BE2C (cell line): ENCODE measurements at regions not wholly inside any gene's neighbourhood (a gene's known extent, or its start where the extent isn't known, plus 50 kb on each side); places are given as distances from the start of the nearest gene placed in this dataset.
"Not testable (repeated sequence)": the region's sequence is repeated elsewhere in the genome, so short reads cannot be mapped to it uniquely, and the experiment has no call there.

Source experiments
- DNase-seq: peaks from one replicate; pipeline ENCODE4 v3.0.0-alpha.2; 2020
- H3K27me3 ChIP-seq: fragments of 250-450 bp; sonication (Bioruptor Pico); 2 replicates; pipeline ENCODE4 v1.5.1; 2020; ENCODE audit warnings: mild to moderate bottlenecking
- H3K36me3 ChIP-seq: fragments of 250-450 bp; sonication (Bioruptor Pico); 2 replicates; pipeline ENCODE4 v1.5.1; 2020; ENCODE audit warnings: mild to moderate bottlenecking
- H3K4me1 ChIP-seq: fragments of 250-450 bp; sonication (Bioruptor Pico); 2 replicates; pipeline ENCODE4 v1.5.1; 2020
- H3K4me3 ChIP-seq: 2 replicates; pipeline ENCODE4 v1.5.1; 2011; ENCODE audit warnings: low read depth, low read length
- H3K9me3 ChIP-seq: fragments of 250-450 bp; sonication (Bioruptor Pico); 2 replicates; pipeline ENCODE4 v1.5.1; 2020
- CTCF ChIP-seq: IDR thresholded peaks from 2 replicates; pipeline ENCODE4 v1.5.1; 2012; ENCODE audit warnings: mild to moderate bottlenecking, low read depth, low read length

- no peak for DNase-seq
- H3K4me3 ChIP-seq = no peak overlapping the region
- no peaks in the 10 kb centered on the region for H3K27me3 ChIP-seq
- H3K4me1 ChIP-seq = no peaks in the 10 kb centered on the region
- H3K36me3 ChIP-seq = no peaks in the 10 kb centered on the region
- no peak for TF ChIP-seq CTCF
- H3K9me3 ChIP-seq = no peaks in the 10 kb centered on the region
Observed at GRCh38 chrX:46326161-46326560, 219.1 kb downstream of the ZNF674 start.

- DNase-seq = no peak
- TF ChIP-seq CTCF = no peak
- no peak overlapping the region for H3K4me3 ChIP-seq
- H3K4me1 ChIP-seq = no peaks in the 10 kb centered on the region
- H3K27me3 ChIP-seq = no peaks in the 10 kb centered on the region
- no peaks in the 10 kb centered on the region for H3K36me3 ChIP-seq
- no peaks in the 10 kb centered on the region for H3K9me3 ChIP-seq
Observed at GRCh38 chrX:46325312-46325877, 219.8 kb downstream of the ZNF674 start.

- no peaks in the 10 kb centered on the region for H3K9me3 ChIP-seq
- no peaks in the 10 kb centered on the region for H3K27me3 ChIP-seq
- DNase-seq = no peak
- H3K36me3 ChIP-seq = no peaks in the 10 kb centered on the region
- H3K4me3 ChIP-seq = no peak overlapping the region
- H3K4me1 ChIP-seq = no peaks in the 10 kb centered on the region
- no peak for TF ChIP-seq CTCF
Observed at GRCh38 chrX:46324166-46324565, 221.1 kb downstream of the ZNF674 start.

- not testable (repeated sequence) for H3K27me3 ChIP-seq, H3K4me3 ChIP-seq, DNase-seq, H3K9me3 ChIP-seq, H3K4me1 ChIP-seq, H3K36me3 ChIP-seq
Observed at GRCh38 chrX:46322929-46323328, 222.3 kb downstream of the ZNF674 start.

- H3K27me3 ChIP-seq = no peaks in the 10 kb centered on the region
- TF ChIP-seq CTCF = no peak
- no peaks in the 10 kb centered on the region for H3K36me3 ChIP-seq
- H3K4me1 ChIP-seq = no peaks in the 10 kb centered on the region
- no peak overlapping the region for H3K4me3 ChIP-seq
- no peak for DNase-seq
- H3K9me3 ChIP-seq = no peaks in the 10 kb centered on the region
Observed at GRCh38 chrX:46321676-46322075, 223.5 kb downstream of the ZNF674 start.

GRCh38 chrX:46319750-46320149 lies 225.5 kb downstream of the ZNF674 start:
- no peak for TF ChIP-seq CTCF
- no peaks in the 10 kb centered on the region for H3K9me3 ChIP-seq
- no peak overlapping the region for H3K4me3 ChIP-seq
- no peaks in the 10 kb centered on the region for H3K4me1 ChIP-seq
- H3K27me3 ChIP-seq = no peaks in the 10 kb centered on the region
- no peaks in the 10 kb centered on the region for H3K36me3 ChIP-seq
- DNase-seq = no peak

GRCh38 chrX:46318551-46318950 lies 226.7 kb downstream of the ZNF674 start:
- DNase-seq = no peak

More at GRCh38 chrX:46318551-46318950, 226.7 kb downstream of the ZNF674 start:
- no peak for TF ChIP-seq CTCF
- Histone ChIP-seq H3K27me3 (no peaks in the 10 kb centered on the region), H3K9me3 (no peaks in the 10 kb centered on the region), H3K4me3 (no peak overlapping the region), H3K4me1 (no peaks in the 10 kb centered on the region), H3K36me3 (no peaks in the 10 kb centered on the region)
